WTC11 (cell line): ENCODE measurements at regions not wholly inside any gene's neighbourhood (a gene's known extent, or its start where the extent isn't known, plus 50 kb on each side); places are given as distances from the start of the nearest gene placed in this dataset.

Experiments used
- ATAC-seq: fragments of 200-7000 bp; cut with Tn5 transposase; 2 replicates; pipeline ENCODE4 v1.10.0; 2021; ENCODE audit warnings: mild to moderate bottlenecking, moderate library complexity
- CTCF ChIA-PET: fragments of 300-600 bp; sonication (Branson Sonifier 250); formaldehyde crosslinking; loops from one replicate; lab custom pipeline; 2021; ENCODE audit warnings: antibody characterized with exemption; lab: Charles Lee
- POLR2A ChIA-PET: fragments of 350-600 bp; sonication (Branson Sonifier 250); formaldehyde crosslinking; loops from one replicate; lab custom pipeline; 2021; ENCODE audit warnings: antibody characterized with exemption; lab: Charles Lee
- DNase-seq: peaks from one replicate; pipeline ENCODE4 v3.0.0; 2021; ENCODE audit warnings: low spot score
- H3K27ac Mint-ChIP-seq: 2 replicates; pipeline ENCODE4 v1.8.0; 2021; ENCODE audit warnings: mixed read lengths
- H3K27me3 Mint-ChIP-seq: 2 replicates; pipeline ENCODE4 v1.8.0; 2021; ENCODE audit warnings: low read depth, mild to moderate bottlenecking, moderate library complexity, mixed read lengths
- H3K36me3 Mint-ChIP-seq: 2 replicates; pipeline ENCODE4 v1.8.0; 2021; ENCODE audit warnings: mixed read lengths
- H3K4me1 Mint-ChIP-seq: 2 replicates; pipeline ENCODE4 v1.8.0; 2022; ENCODE audit warnings: mixed read lengths
- H3K4me3 Mint-ChIP-seq: 2 replicates; pipeline ENCODE4 v1.8.0; 2021; ENCODE audit warnings: mild to moderate bottlenecking, moderate library complexity, mixed read lengths
- H3K9me3 Mint-ChIP-seq: 2 replicates; pipeline ENCODE4 v1.8.0; 2021; ENCODE audit warnings: mixed read lengths
- AFF4 ChIP-seq: sonication (generic); formaldehyde crosslinking; IDR thresholded peaks from 2 replicates; pipeline ENCODE4 v1.8.1; 2023; ENCODE audit warnings: mild to moderate bottlenecking, missing genetic modification reagents, borderline replicate concordance
- ATF3 ChIP-seq: sonication (generic); formaldehyde crosslinking; conservative IDR thresholded peaks from 2 replicates; pipeline ENCODE4 v1.8.1; 2022; ENCODE audit warnings: mild to moderate bottlenecking, missing genetic modification reagents
- ATF6 ChIP-seq: sonication (generic); formaldehyde crosslinking; IDR thresholded peaks from 2 replicates; pipeline ENCODE4 v1.8.1; 2023; ENCODE audit warnings: mild to moderate bottlenecking, missing genetic modification reagents
- ELF4 ChIP-seq: sonication (generic); formaldehyde crosslinking; IDR thresholded peaks from 2 replicates; pipeline ENCODE4 v1.8.1; 2022; ENCODE audit warnings: low read depth, mild to moderate bottlenecking, moderate library complexity, missing genetic modification reagents
- EMX1 ChIP-seq: fragments of 250-450 bp; sonication (Bioruptor Pico); IDR thresholded peaks from 2 replicates; pipeline ENCODE4 v1.8.0; 2021; ENCODE audit warnings: mild to moderate bottlenecking
- FOXK1 ChIP-seq: sonication (generic); formaldehyde crosslinking; IDR thresholded peaks from 2 replicates; pipeline ENCODE4 v1.8.0; 2022; ENCODE audit warnings: mild to moderate bottlenecking, moderate library complexity, missing genetic modification reagents
- GRHL2 ChIP-seq: fragments of 250-450 bp; sonication (Bioruptor Pico); IDR thresholded peaks from 2 replicates; pipeline ENCODE4 v1.8.0; 2022; ENCODE audit warnings: mild to moderate bottlenecking, moderate library complexity; ENCODE audit not compliant: insufficient replicate concordance, severe bottlenecking
- IRF2 ChIP-seq: sonication (generic); formaldehyde crosslinking; IDR thresholded peaks from 2 replicates; pipeline ENCODE4 v1.8.0; 2022; ENCODE audit warnings: low read depth, missing genetic modification reagents, borderline replicate concordance
- MYBL2 ChIP-seq: sonication (generic); formaldehyde crosslinking; IDR thresholded peaks from 2 replicates; pipeline ENCODE4 v1.8.1; 2023; ENCODE audit warnings: mild to moderate bottlenecking, moderate library complexity, missing genetic modification reagents
- NFATC4 ChIP-seq: fragments of 250-450 bp; sonication (Bioruptor Pico); IDR thresholded peaks from 2 replicates; pipeline ENCODE4 v1.9.0; 2021; ENCODE audit warnings: mild to moderate bottlenecking
- NR3C1 ChIP-seq: sonication (generic); formaldehyde crosslinking; conservative IDR thresholded peaks from 2 replicates; pipeline ENCODE4 v1.8.1; 2023; ENCODE audit warnings: low read depth, mild to moderate bottlenecking, missing genetic modification reagents
- PRDM15 ChIP-seq: sonication (generic); formaldehyde crosslinking; IDR thresholded peaks from 2 replicates; pipeline ENCODE4 v1.8.0; 2022; ENCODE audit warnings: missing genetic modification reagents
- PRRX2 ChIP-seq: fragments of 250-450 bp; sonication (Bioruptor Pico); IDR thresholded peaks from 2 replicates; pipeline ENCODE4 v1.8.0; 2021; ENCODE audit warnings: mild to moderate bottlenecking
- RORB ChIP-seq: fragments of 250-450 bp; sonication (Bioruptor Pico); IDR thresholded peaks from 2 replicates; pipeline ENCODE4 v1.9.0; 2021; ENCODE audit warnings: mild to moderate bottlenecking
- SMAD3 ChIP-seq: sonication (generic); formaldehyde crosslinking; IDR thresholded peaks from 2 replicates; pipeline ENCODE4 v1.8.0; 2022; ENCODE audit warnings: missing genetic modification reagents, mild to moderate bottlenecking, borderline replicate concordance
- SMAD4 ChIP-seq: sonication (generic); formaldehyde crosslinking; IDR thresholded peaks from 2 replicates; pipeline ENCODE4 v1.8.0; 2022; ENCODE audit warnings: mild to moderate bottlenecking, missing genetic modification reagents
- TEAD1 ChIP-seq: sonication (generic); formaldehyde crosslinking; IDR thresholded peaks from 2 replicates; pipeline ENCODE4 v1.8.0; 2022; ENCODE audit warnings: mild to moderate bottlenecking, missing genetic modification reagents
- ZBTB43 ChIP-seq: sonication (generic); formaldehyde crosslinking; IDR thresholded peaks from 2 replicates; pipeline ENCODE4 v1.8.1; 2023; ENCODE audit warnings: mild to moderate bottlenecking, missing genetic modification reagents
- ZNF138 ChIP-seq: sonication (generic); formaldehyde crosslinking; conservative IDR thresholded peaks from 2 replicates; pipeline ENCODE4 v1.8.1; 2022; ENCODE audit warnings: mild to moderate bottlenecking, moderate library complexity, missing genetic modification reagents
- ZNF219 ChIP-seq: sonication (generic); formaldehyde crosslinking; IDR thresholded peaks from 2 replicates; pipeline ENCODE4 v1.8.0; 2023; ENCODE audit warnings: missing genetic modification reagents, mild to moderate bottlenecking, borderline replicate concordance
- ZNF263 ChIP-seq: sonication (generic); formaldehyde crosslinking; IDR thresholded peaks from 2 replicates; pipeline ENCODE4 v1.8.1; 2022; ENCODE audit warnings: low read depth, mild to moderate bottlenecking, moderate library complexity, missing genetic modification reagents
- ZNF423 ChIP-seq: fragments of 250-450 bp; sonication (Bioruptor Pico); IDR thresholded peaks from 2 replicates; pipeline ENCODE4 v2.1.2; 2022; ENCODE audit warnings: mild to moderate bottlenecking, moderate library complexity

GRCh38 chr14:42569227-42569626 lies 962.6 kb downstream of the LRFN5 start (continued):
- no peak for TF ChIP-seq ZNF263 (CRISPR knock-in tag)
- no peak for TF ChIP-seq GRHL2 (CRISPR knock-in tag)
- no peak for TF ChIP-seq ZNF219
- no peak for TF ChIP-seq NR3C1 (CRISPR knock-in tag)
- TF ChIP-seq MYBL2 (CRISPR knock-in tag) = no peak
- TF ChIP-seq AFF4 (CRISPR knock-in tag) = no peak

GRCh38 chr14:42565556-42565955 lies 958.9 kb downstream of the LRFN5 start:
- ChIA-PET CTCF (no interaction called here), POLR2A (no interaction called here)
- H3K9me3 Mint-ChIP-seq = peaks cover 16% of the 10 kb centered on the region
- peaks cover 10% of the 10 kb centered on the region; the same call in 1 of the 2 replicates for H3K36me3 Mint-ChIP-seq
- no peaks in the 10 kb centered on the region for H3K27me3 Mint-ChIP-seq
- no peak for TF ChIP-seq ZBTB43 (CRISPR knock-in tag)
- no peak for TF ChIP-seq TEAD1 (CRISPR knock-in tag)
- no peak for TF ChIP-seq ATF6 (CRISPR knock-in tag)
- no peak for TF ChIP-seq RORB (CRISPR knock-in tag)
- no peak for TF ChIP-seq IRF2
- TF ChIP-seq ZNF423 (CRISPR knock-in tag) = no peak
- TF ChIP-seq ATF3 (CRISPR knock-in tag) = no peak
- no peak for TF ChIP-seq SMAD3 (CRISPR knock-in tag)
- no peak for TF ChIP-seq NFATC4 (CRISPR knock-in tag)
- TF ChIP-seq MYBL2 (CRISPR knock-in tag) = no peak
- no peak for TF ChIP-seq ELF4
- no peak overlapping the region for H3K4me3 Mint-ChIP-seq
- no peak overlapping the region for H3K27ac Mint-ChIP-seq
- ATAC-seq (no peak), DNase-seq (no peak)
- peaks cover 2% of the 10 kb centered on the region; the same call in 1 of the 2 replicates for H3K4me1 Mint-ChIP-seq

- 0 out of 2 replicates have a peak, but pooled peaks cover 4% of the 10 kb centered on the region for H3K36me3 Mint-ChIP-seq
- DNase-seq = no peak
- H3K4me1 Mint-ChIP-seq = peaks cover 2% of the 10 kb centered on the region; the same call in 1 of the 2 replicates
- H3K27me3 Mint-ChIP-seq = no peaks in the 10 kb centered on the region
- ChIA-PET POLR2A (no interaction called here), CTCF (no interaction called here)
- ATAC-seq = no peak
- H3K4me3 Mint-ChIP-seq = no peak overlapping the region
- peaks cover 16% of the 10 kb centered on the region for H3K9me3 Mint-ChIP-seq
- H3K27ac Mint-ChIP-seq = no peak overlapping the region
- TF ChIP-seq ZNF219 (no peak), FOXK1 (CRISPR knock-in tag) (no peak), PRDM15 (no peak), NR3C1 (CRISPR knock-in tag) (no peak), ZNF138 (no peak), PRRX2 (CRISPR knock-in tag) (no peak), EMX1 (CRISPR knock-in tag) (no peak), ATF3 (CRISPR knock-in tag) (no peak), SMAD4 (CRISPR knock-in tag) (no peak)
Observed at GRCh38 chr14:42563313-42563712, 956.6 kb downstream of the LRFN5 start.
